ENCODE measurements at regions not wholly inside any gene's neighbourhood (a gene's known extent, or its start where the extent isn't known, plus 50 kb on each side); places are given as distances from the start of the nearest gene placed in this dataset.

GRCh38 chr13:20301015-20301402 is 68.9 kb upstream of the GJB6 start:
- no peak for TF ChIP-seq HDAC2 (IDR thresholded peaks at IDR 0.05)
- no peak for TF ChIP-seq CTCF (IDR thresholded peaks at IDR 0.05 in 2 of 3, conservative IDR thresholded peaks at IDR 0.05 in 1 of 3; ENCODE audit: control insufficient read depth in 2 of 3, extremely low read depth in 1 of 3, insufficient read depth in 1 of 3, low read depth in 3 of 3, low read length in 3 of 3)
- no peak for TF ChIP-seq POLR2A (IDR thresholded peaks at IDR 0.05; ENCODE audit: low read depth, low read length)
- TF ChIP-seq CEBPB (IDR thresholded peaks at IDR 0.05; ENCODE audit: borderline replicate concordance in 1 of 2, low read depth in 2 of 2, low read length in 2 of 2) = no peak
- TF ChIP-seq TARDBP (IDR thresholded peaks at IDR 0.05; ENCODE audit: borderline replicate concordance) = no peak
- TF ChIP-seq GABPA (IDR thresholded peaks at IDR 0.05; ENCODE audit: low read depth) = no peak
- TF ChIP-seq ZNF687 (IDR thresholded peaks at IDR 0.05) = no peak
- no peak for TF ChIP-seq NR2C1 (IDR thresholded peaks at IDR 0.05)
- TF ChIP-seq EP300 (IDR thresholded peaks at IDR 0.05; ENCODE audit: borderline replicate concordance in 1 of 2, control insufficient read depth in 1 of 2, low read depth in 2 of 2, low read length in 2 of 2) = no peak
- TF ChIP-seq KDM1A (IDR thresholded peaks at IDR 0.05; ENCODE audit: borderline replicate concordance) = no peak
- TF ChIP-seq MTA3 (IDR thresholded peaks at IDR 0.05; ENCODE audit: borderline replicate concordance, low read length) = no peak
- TF ChIP-seq POLR2AphosphoS5 (IDR thresholded peaks at IDR 0.05; ENCODE audit: low read length) = no peak
